IMR-90 (cell line): ENCODE measurements at regions not wholly inside any gene's neighbourhood (a gene's known extent, or its start where the extent isn't known, plus 50 kb on each side); places are given as distances from the start of the nearest gene placed in this dataset.

ENCODE experiments used
- ATAC-seq: fragments of 200-7000 bp; cut with Tn5 transposase; 2 replicates; pipeline ENCODE4 v1.9.1; 2020; ENCODE audit warnings: low read depth, mild to moderate bottlenecking, moderate library complexity
- BruUV-seq: library from RNA; stranded (reverse); fragments of 400-500 nt; replicated peaks from 2 replicates; lab custom pipeline; 2021; lab: Mats Ljungman, UMichigan
- CTCF ChIA-PET: fragments of 300-600 bp; formaldehyde crosslinking; extraction: SDS; loops from one replicate; lab custom pipeline; 2021; ENCODE audit warnings: antibody characterized with exemption; lab: Yijun Ruan, JAX
- POLR2A ChIA-PET: fragments of 300-600 bp; sonication (Branson Sonifier 250); formaldehyde crosslinking; loops from one replicate; lab custom pipeline; 2022; ENCODE audit warnings: antibody characterized with exemption; ENCODE audit not compliant: unreplicated experiment; lab: Charles Lee
- DNase-seq: peaks from one replicate; pipeline ENCODE4 v3.0.0; 2013
- H2AFZ ChIP-seq: replicated peaks from 2 replicates; pipeline ENCODE3; 2013; ENCODE audit warnings: low read length, mild to moderate bottlenecking; ENCODE audit not compliant: poor library complexity
- H2AK5ac ChIP-seq: 2 replicates; pipeline ENCODE4 v1.6.1; 2013; ENCODE audit warnings: low read depth, low read length, inconsistent platforms
- H2AK9ac ChIP-seq: replicated peaks from 2 replicates; pipeline ENCODE3; 2013; ENCODE audit warnings: mild to moderate bottlenecking, low read depth, low read length, moderate library complexity; ENCODE audit not compliant: poor library complexity
- H2BK120ac ChIP-seq: 2 replicates; pipeline ENCODE4 v1.6.1; 2013; ENCODE audit warnings: low read depth, low read length, inconsistent platforms
- H2BK15ac ChIP-seq: 3 replicates; pipeline ENCODE4 v1.6.1; 2013; ENCODE audit warnings: low read depth, low read length, inconsistent platforms
- H2BK20ac ChIP-seq: 2 replicates; pipeline ENCODE4 v1.6.1; 2013; ENCODE audit warnings: low read depth, mild to moderate bottlenecking, inconsistent platforms, low read length, moderate library complexity
- H2BK5ac ChIP-seq: 2 replicates; pipeline ENCODE4 v1.6.1; 2013; ENCODE audit warnings: mild to moderate bottlenecking, low read depth, low read length, inconsistent platforms; ENCODE audit not compliant: poor library complexity, severe bottlenecking
- H3K14ac ChIP-seq: replicated peaks from 2 replicates; pipeline ENCODE4 v1.6.1; 2013; ENCODE audit warnings: low read depth, low read length, inconsistent platforms
- H3K18ac ChIP-seq: 2 replicates; pipeline ENCODE4 v1.6.1; 2013; ENCODE audit warnings: low read depth, low read length, control low read depth
- H3K23ac ChIP-seq: 2 replicates; pipeline ENCODE4 v1.6.1; 2013; ENCODE audit warnings: low read depth, low read length, inconsistent platforms
- H3K27ac ChIP-seq: 2 replicates; pipeline ENCODE4 v1.5.1; 2013; ENCODE audit warnings: mild to moderate bottlenecking, control low read depth, low read length; ENCODE audit not compliant: insufficient read depth
- H3K27me3 ChIP-seq: 2 replicates; pipeline ENCODE4 v1.6.1; 2013; ENCODE audit warnings: low read length; ENCODE audit not compliant: control insufficient read depth, insufficient read depth
- H3K36me3 ChIP-seq: 2 replicates; pipeline ENCODE4 v1.6.1; 2013; ENCODE audit warnings: low read length, mixed read lengths; ENCODE audit not compliant: control insufficient read depth, insufficient read depth
- H3K4ac ChIP-seq: 2 replicates; pipeline ENCODE4 v1.6.1; 2013; ENCODE audit warnings: low read depth, low read length, inconsistent platforms
- H3K4me1 ChIP-seq: 2 replicates; pipeline ENCODE4 v1.6.1; 2013; ENCODE audit warnings: low read length, mixed read lengths; ENCODE audit not compliant: control insufficient read depth, insufficient read depth
- H3K4me2 ChIP-seq: 2 replicates; pipeline ENCODE4 v1.6.1; 2013; ENCODE audit warnings: low read depth, mild to moderate bottlenecking, control low read depth, low read length, moderate library complexity
- H3K4me3 ChIP-seq: 2 replicates; pipeline ENCODE4 v1.5.1; 2013; ENCODE audit warnings: low read depth, mild to moderate bottlenecking, control low read depth, low read length, moderate library complexity; ENCODE audit not compliant: insufficient read depth
- H3K56ac ChIP-seq: 2 replicates; pipeline ENCODE4 v1.6.1; 2013; ENCODE audit warnings: low read length, inconsistent platforms; ENCODE audit not compliant: insufficient read depth; ENCODE audit errors: extremely low read depth
- H3K79me1 ChIP-seq, 2 experiments: 2 replicates each; pipeline ENCODE4 v1.6.1; 2013; ENCODE audit warnings: low read length in 2 of 2, inconsistent platforms in 1 of 2, low read depth in 1 of 2
- H3K9ac ChIP-seq: 2 replicates; pipeline ENCODE4 v1.6.1; 2013; ENCODE audit warnings: low read depth, low read length, control low read depth
- H3K9me1 ChIP-seq: 2 replicates; pipeline ENCODE4 v1.6.1; 2013; ENCODE audit warnings: low read length, inconsistent platforms; ENCODE audit not compliant: insufficient read depth
- H3K9me3 ChIP-seq: 2 replicates; pipeline ENCODE4 v1.6.1; 2013; ENCODE audit warnings: low read length; ENCODE audit not compliant: control insufficient read depth, insufficient read depth
- H4K20me1 ChIP-seq: 2 replicates; pipeline ENCODE4 v1.6.1; 2013; ENCODE audit warnings: low read length, inconsistent platforms; ENCODE audit not compliant: insufficient read depth
- H4K5ac ChIP-seq: 2 replicates; pipeline ENCODE4 v1.6.1; 2013; ENCODE audit warnings: mild to moderate bottlenecking, low read depth, low read length, control low read depth
- H4K8ac ChIP-seq, 2 experiments: 2 replicates each; pipeline ENCODE4 v1.6.1; 2013; ENCODE audit warnings: low read depth in 2 of 2, low read length in 2 of 2, control low read depth in 1 of 2, inconsistent platforms in 1 of 2
- H4K91ac ChIP-seq: 2 replicates; pipeline ENCODE4 v1.6.1; 2013; ENCODE audit warnings: low read depth, low read length, inconsistent platforms; ENCODE audit not compliant: insufficient read depth
- CEBPB ChIP-seq: IDR thresholded peaks from 2 replicates; pipeline ENCODE4 v1.6.1; 2012; ENCODE audit warnings: low read depth, low read length, improper control_type of control experiment
- FOS ChIP-seq: fragments of 150-350 bp; IDR thresholded peaks from 2 replicates; pipeline ENCODE4 v1.6.1; 2016; ENCODE audit warnings: low read depth, low read length
- MAFK ChIP-seq: IDR thresholded peaks from 2 replicates; pipeline ENCODE4 v1.6.1; 2012; ENCODE audit warnings: low read depth, low read length, improper control_type of control experiment
- MXI1 ChIP-seq: IDR thresholded peaks from 2 replicates; pipeline ENCODE4 v1.6.1; 2012; ENCODE audit warnings: low read depth, mild to moderate bottlenecking, low read length, moderate library complexity, borderline replicate concordance
- NFE2L2 ChIP-seq: fragments of 150-350 bp; IDR thresholded peaks from 2 replicates; pipeline ENCODE4 v1.6.1; 2016; ENCODE audit warnings: low read depth, mild to moderate bottlenecking, low read length
- POLR2A ChIP-seq: IDR thresholded peaks from 2 replicates; pipeline ENCODE4 v1.6.1; 2012; ENCODE audit warnings: mild to moderate bottlenecking, low read depth, low read length
- RCOR1 ChIP-seq: IDR thresholded peaks from 2 replicates; pipeline ENCODE4 v1.6.1; 2012; ENCODE audit warnings: mild to moderate bottlenecking, low read length, improper control_type of control experiment; ENCODE audit not compliant: insufficient replicate concordance
- SMC3 ChIP-seq: fragments of 150-350 bp; IDR thresholded peaks from 2 replicates; pipeline ENCODE4 v1.6.1; 2016; ENCODE audit warnings: low read depth, mild to moderate bottlenecking, antibody characterized with exemption, low read length, moderate library complexity
- WGBS, 2 experiments: methylation state at CpG; one replicate each; pipeline versions ENCODE4 v1.1.5 to v1.1.7; 2013; ENCODE audit warnings: missing lambda C conversion rate in 2 of 2; ENCODE audit not compliant: insufficient read length in 1 of 2; ENCODE audit errors: extremely low coverage in 2 of 2; 5-methylcytosine and 5-hydroxymethylcytosine counted together
- dilution Hi-C: fragments of 300-500 bp; cut with HindIII; formaldehyde crosslinking; loops from one replicate; pipeline ENCODE4 v1.14.3; 2018; ENCODE audit warnings: low sequenced_read_pairs; ENCODE audit not compliant: unreplicated experiment
- in situ Hi-C: fragments of 300-500 bp; cut with MboI; formaldehyde crosslinking; loops from 3 replicates; pipeline ENCODE4 v1.14.3; 2019; ENCODE audit warnings: low sequenced_read_pairs, inconsistent platforms, mixed read lengths
- intact Hi-C: fragments of 100-400 bp; cut with micrococcal nuclease; formaldehyde crosslinking; loops from 2 replicates; pipeline ENCODE4 v1.10.0; 2022
- TF ChIP-seq, protein P1 (sequence below): fragments of 150-350 bp; IDR thresholded peaks from 2 replicates; pipeline ENCODE4 v1.6.1; 2017; ENCODE audit warnings: mild to moderate bottlenecking, antibody characterized with exemption, low read length, low read depth
- TF ChIP-seq, protein P2 (sequence below): fragments of 150-350 bp; IDR thresholded peaks from 2 replicates; pipeline ENCODE4 v1.6.1; 2016; ENCODE audit warnings: low read depth, mild to moderate bottlenecking, low read length, moderate library complexity, borderline replicate concordance

DNA sequence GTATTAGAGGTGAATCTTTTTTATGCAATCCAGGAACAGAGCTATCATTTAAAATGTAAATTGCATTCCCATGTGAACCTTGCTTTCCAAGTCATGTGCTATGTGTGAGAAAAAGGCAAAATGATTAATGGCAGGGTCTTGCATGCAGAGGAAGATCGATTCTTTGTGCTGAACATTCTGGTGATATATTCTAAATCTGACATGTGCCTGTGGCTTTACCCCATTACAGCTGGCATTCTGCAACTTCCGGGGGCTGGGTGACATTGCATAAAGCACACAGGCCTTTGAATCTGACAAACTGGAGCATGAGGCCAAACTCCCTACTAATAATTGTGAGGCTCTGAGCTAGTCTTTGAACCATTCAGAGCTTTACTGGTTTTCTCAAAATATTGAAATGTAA, 1449.7 kb downstream of the CDH8 start:
- no CpG with 5 or more reads among the region's 2 CpGs for WGBS, 2 experiments
- Histone ChIP-seq H3K79me1 (no peaks in the 10 kb centered on the region), H3K14ac (no peak overlapping the region), H3K4me3 (no peak overlapping the region), H3K4ac (no peak overlapping the region), H3K23ac (no peak overlapping the region), H3K27ac (no peak overlapping the region), H2BK5ac (no peak overlapping the region), H3K18ac (no peak overlapping the region), H2AFZ (no peak overlapping the region), H4K5ac (no peak overlapping the region), H3K36me3 (no peaks in the 10 kb centered on the region), H2BK20ac (no peak overlapping the region), H3K27me3 (no peaks in the 10 kb centered on the region), H4K8ac (no peak overlapping the region), H2BK15ac (no peak overlapping the region), H3K4me1 (no peaks in the 10 kb centered on the region), H2BK120ac (no peak overlapping the region), H3K9ac (no peak overlapping the region), H2AK5ac (no peak overlapping the region), H3K56ac (no peak overlapping the region), H3K9me3 (peaks cover 2% of the 10 kb centered on the region; the same call in 1 of the 2 replicates), H3K4me2 (no peak overlapping the region), H4K20me1 (no peaks in the 10 kb centered on the region), H2AK9ac (no peak overlapping the region), H3K9me1 (no peaks in the 10 kb centered on the region), H4K91ac (no peak overlapping the region)
- dilution Hi-C loops (no loop called here), intact Hi-C loops (no loop called here), in situ Hi-C loops (no loop called here)
- POLR2A ChIA-PET, result no interaction called here
- ATAC-seq, result no peak
- BruUV-seq, result no TSS peak
- CTCF ChIA-PET, result no interaction called here
- TF ChIP-seq MXI1 (no peak), FOS (no peak), NFE2L2 (no peak), CEBPB (no peak), MAFK (no peak), SMC3 (no peak), RCOR1 (no peak), POLR2A (no peak)
- TF ChIP-seq, protein P1, sequence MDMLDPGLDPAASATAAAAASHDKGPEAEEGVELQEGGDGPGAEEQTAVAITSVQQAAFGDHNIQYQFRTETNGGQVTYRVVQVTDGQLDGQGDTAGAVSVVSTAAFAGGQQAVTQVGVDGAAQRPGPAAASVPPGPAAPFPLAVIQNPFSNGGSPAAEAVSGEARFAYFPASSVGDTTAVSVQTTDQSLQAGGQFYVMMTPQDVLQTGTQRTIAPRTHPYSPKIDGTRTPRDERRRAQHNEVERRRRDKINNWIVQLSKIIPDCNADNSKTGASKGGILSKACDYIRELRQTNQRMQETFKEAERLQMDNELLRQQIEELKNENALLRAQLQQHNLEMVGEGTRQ, result no peak
- TF ChIP-seq, protein P2, sequence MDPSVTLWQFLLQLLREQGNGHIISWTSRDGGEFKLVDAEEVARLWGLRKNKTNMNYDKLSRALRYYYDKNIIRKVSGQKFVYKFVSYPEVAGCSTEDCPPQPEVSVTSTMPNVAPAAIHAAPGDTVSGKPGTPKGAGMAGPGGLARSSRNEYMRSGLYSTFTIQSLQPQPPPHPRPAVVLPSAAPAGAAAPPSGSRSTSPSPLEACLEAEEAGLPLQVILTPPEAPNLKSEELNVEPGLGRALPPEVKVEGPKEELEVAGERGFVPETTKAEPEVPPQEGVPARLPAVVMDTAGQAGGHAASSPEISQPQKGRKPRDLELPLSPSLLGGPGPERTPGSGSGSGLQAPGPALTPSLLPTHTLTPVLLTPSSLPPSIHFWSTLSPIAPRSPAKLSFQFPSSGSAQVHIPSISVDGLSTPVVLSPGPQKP, result no peak
- DNase-seq, result no peak
